Transverse colon (tissue), 4 donors: ENCODE measurements at regions not wholly inside any gene's neighbourhood (a gene's known extent, or its start where the extent isn't known, plus 50 kb on each side); places are given as distances from the start of the nearest gene placed in this dataset.

ENCODE experiments used
- CTCF ChIP-seq, 5 experiments: fragments of 200-600 bp in 3 of 5; fragments of 450-650 bp in 2 of 5; sonication (generic) in 3 of 5; IDR thresholded peaks; 1 replicate in 2 of 5; 2 replicates in 3 of 5; pipeline ENCODE4 v1.5.1; 2016 to 2017; ENCODE audit warnings: antibody characterized with exemption in 5 of 5, inconsistent platforms in 3 of 5, mild to moderate bottlenecking in 2 of 5, moderate library complexity in 1 of 5
- EP300 ChIP-seq: sonication (generic); formaldehyde crosslinking; IDR thresholded peaks from one replicate; pipeline ENCODE4 v1.6.1; 2017; ENCODE audit warnings: antibody characterized with exemption, low read depth
- POLR2A ChIP-seq: fragments of 450-650 bp; IDR thresholded peaks from one replicate; pipeline ENCODE4 v1.6.1; 2016; ENCODE audit warnings: antibody characterized with exemption, mild to moderate bottlenecking, moderate library complexity
- POLR2AphosphoS5 ChIP-seq, 3 donors: sonication (generic); formaldehyde crosslinking; IDR thresholded peaks; one replicate each; pipeline ENCODE4 v1.6.1; 2016; ENCODE audit warnings: antibody characterized with exemption in 3 of 3

GRCh38 chr1:189305279-189305678 is 1172.4 kb downstream of the BRINP3 start:
- TF ChIP-seq EP300 (no peak), CTCF (IDR thresholded peaks at IDR 0.05) (no peak), POLR2A (no peak), POLR2AphosphoS5 (IDR thresholded peaks at IDR 0.05) (no peak)
